ENCODE measurements at regions not wholly inside any gene's neighbourhood (a gene's known extent, or its start where the extent isn't known, plus 50 kb on each side); places are given as distances from the start of the nearest gene placed in this dataset.

GRCh38 chr16:26710450-26710849 is 356.3 kb upstream of the C16orf82 start:
- no peaks in the 10 kb centered on the region for H3K36me3 ChIP-seq (replicated peaks in 1 of 2; ENCODE audit: control insufficient read depth in 1 of 2, insufficient read depth in 2 of 2, low read length in 2 of 2)
- DNase-seq (ENCODE audit: low spot score) (no peak), FAIRE-seq (no peak), ATAC-seq (0 out of 3 replicates have a peak, but pooled peaks have one; percentile 35)
- no peak for TF ChIP-seq NFE2L2 (IDR thresholded peaks at IDR 0.05; ENCODE audit: low read length)
- no peak for TF ChIP-seq ZNF558 (CRISPR knock-in tag; IDR thresholded peaks at IDR 0.05; ENCODE audit: borderline replicate concordance)
- no peak for TF ChIP-seq SALL2 (CRISPR knock-in tag; IDR thresholded peaks at IDR 0.05)
- no peak for TF ChIP-seq ZNF792 (CRISPR knock-in tag; IDR thresholded peaks at IDR 0.05)
- TF ChIP-seq CEBPZ (IDR thresholded peaks at IDR 0.05; ENCODE audit: low read length) = no peak
- TF ChIP-seq ZNF160 (CRISPR knock-in tag; IDR thresholded peaks at IDR 0.05) = no peak
- TF ChIP-seq KDM5B (CRISPR knock-in tag; IDR thresholded peaks at IDR 0.05; ENCODE audit: borderline replicate concordance) = no peak
- TF ChIP-seq ARNT (IDR thresholded peaks at IDR 0.05) = no peak
- peaks cover 0 to 4% of the 10 kb centered on the region in 2 experiments; a peak in 3 of 5 replicates for H3K27me3 ChIP-seq (ENCODE audit: control insufficient read depth in 1 of 2, insufficient read depth in 2 of 2, low read length in 2 of 2)
- no peaks in the 10 kb centered on the region for H3K4me1 ChIP-seq (ENCODE audit: insufficient read depth, low read length)
- H3K27ac ChIP-seq (ENCODE audit: extremely low read length, insufficient read depth, low read length) = no peak overlapping the region
- in situ Hi-C loops (cut with HindIII; ENCODE audit: extremely low pct_ligation_motif_present, low pct_unique_long_range_greater_than_20kb) (no loop called here), intact Hi-C loops (cut with micrococcal nuclease; ENCODE audit: unreplicated experiment) (no loop called here)
- WGBS (ENCODE audit: low lambda C conversion rate) = 0% methylated on average over 4 of the region's 4 CpGs
- no peaks in the 10 kb centered on the region for H3K79me2 ChIP-seq (ENCODE audit: insufficient read depth, low read length)
- H3K4me2 ChIP-seq (ENCODE audit: low read depth, low read length) = no peak overlapping the region
- H3K9ac ChIP-seq (ENCODE audit: insufficient read depth, low read depth, low read length) = no peak overlapping the region
- H2AFZ ChIP-seq (ENCODE audit: low read length) = no peak overlapping the region
- no peak overlapping the region for H3K4me3 ChIP-seq (replicated peaks in 1 of 3; ENCODE audit: insufficient read depth in 1 of 3, low read depth in 2 of 3, low read length in 3 of 3)
- no TSS peak for BruUV-seq (replicated peaks)
- no peaks in the 10 kb centered on the region for H3K9me3 ChIP-seq (ENCODE audit: low read length)
- H4K20me1 ChIP-seq (ENCODE audit: insufficient read depth, low read length) = no peaks in the 10 kb centered on the region
- CTCF ChIA-PET (ENCODE audit: low intra/inter-chr PET ratio, low total read pairs) = no interaction called here
- POLR2A ChIA-PET = no interaction called here

All from HepG2 (cell line).